ENCODE measurements at regions not wholly inside any gene's neighbourhood (a gene's known extent, or its start where the extent isn't known, plus 50 kb on each side); places are given as distances from the start of the nearest gene placed in this dataset.
"Not testable (repeated sequence)": the region's sequence is repeated elsewhere in the genome, so short reads cannot be mapped to it uniquely, and the experiment has no call there.

DNA sequence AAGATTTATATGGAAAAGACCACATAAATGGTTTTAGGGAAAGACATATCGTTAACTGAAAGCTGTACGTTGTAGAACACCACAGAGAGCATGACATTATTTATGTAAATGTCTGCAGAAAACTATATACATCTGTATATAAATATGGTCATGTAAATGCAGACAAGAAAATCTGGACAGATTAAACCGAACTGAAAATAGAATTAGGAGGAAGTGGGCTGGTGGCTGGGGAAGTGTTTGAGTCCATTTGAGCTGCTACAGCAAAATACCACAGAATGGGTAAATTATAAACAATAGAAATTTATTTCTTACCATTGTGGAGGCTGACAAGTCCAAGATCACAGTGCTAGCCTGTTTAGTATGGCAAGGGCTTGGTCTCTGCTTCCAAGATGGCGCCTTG lies 56.3 kb upstream of the USP6NL start:
- DNase-seq (ENCODE audit: low spot score), result no peak

GRCh38 chr10:11663763-11664555 lies 52.5 kb upstream of the USP6NL start:
- DNase-seq (ENCODE audit: low spot score), result no peak

GRCh38 chr10:11663126-11663515 lies 51.7 kb upstream of the USP6NL start:
- DNase-seq (ENCODE audit: low spot score), result not testable (repeated sequence)

- no peak for DNase-seq (ENCODE audit: low spot score)
These were observed 50.0 kb upstream of the USP6NL start for GRCh38 chr10:11661441-11661840.

Data from RKO (cell line).